AG09319 (cell line): ENCODE measurements at regions not wholly inside any gene's neighbourhood (a gene's known extent, or its start where the extent isn't known, plus 50 kb on each side); places are given as distances from the start of the nearest gene placed in this dataset.

Experiments used
- DNase-seq: peaks from one replicate; pipeline ENCODE4 v3.0.0-alpha.2; 2010; ENCODE audit warnings: low read depth; ENCODE audit errors: extremely low read depth
- CTCF ChIP-seq: IDR thresholded peaks from 2 replicates; pipeline ENCODE4 v1.5.1; 2011; ENCODE audit warnings: low read depth, mild to moderate bottlenecking, inconsistent platforms, low read length, moderate library complexity

- TF ChIP-seq CTCF = no peak
- no peak for DNase-seq
These were observed 129.9 kb downstream of the DDX1 start for GRCh38 chr2:15721411-15722067.

- TF ChIP-seq CTCF = no peak
- no peak for DNase-seq
These were observed 131.3 kb downstream of the DDX1 start for GRCh38 chr2:15722980-15723379.

- DNase-seq = no peak
- TF ChIP-seq CTCF = no peak
These were observed 132.6 kb downstream of the DDX1 start for GRCh38 chr2:15724235-15724634.

- DNase-seq = no peak
- no peak for TF ChIP-seq CTCF
These were observed 133.6 kb downstream of the DDX1 start for GRCh38 chr2:15725101-15725781.

GRCh38 chr2:15725782-15726112 lies 134.1 kb downstream of the DDX1 start:
- no peak for DNase-seq
- TF ChIP-seq CTCF = no peak

GRCh38 chr2:15726321-15727057 lies 134.8 kb downstream of the DDX1 start:
- DNase-seq = no peak
- TF ChIP-seq CTCF = no peak
